ENCODE measurements at regions not wholly inside any gene's neighbourhood (a gene's known extent, or its start where the extent isn't known, plus 50 kb on each side); places are given as distances from the start of the nearest gene placed in this dataset.

GRCh38 chr3:150064971-150065370 is 94.3 kb upstream of the PFN2 start:
- TF ChIP-seq, protein P1, sequence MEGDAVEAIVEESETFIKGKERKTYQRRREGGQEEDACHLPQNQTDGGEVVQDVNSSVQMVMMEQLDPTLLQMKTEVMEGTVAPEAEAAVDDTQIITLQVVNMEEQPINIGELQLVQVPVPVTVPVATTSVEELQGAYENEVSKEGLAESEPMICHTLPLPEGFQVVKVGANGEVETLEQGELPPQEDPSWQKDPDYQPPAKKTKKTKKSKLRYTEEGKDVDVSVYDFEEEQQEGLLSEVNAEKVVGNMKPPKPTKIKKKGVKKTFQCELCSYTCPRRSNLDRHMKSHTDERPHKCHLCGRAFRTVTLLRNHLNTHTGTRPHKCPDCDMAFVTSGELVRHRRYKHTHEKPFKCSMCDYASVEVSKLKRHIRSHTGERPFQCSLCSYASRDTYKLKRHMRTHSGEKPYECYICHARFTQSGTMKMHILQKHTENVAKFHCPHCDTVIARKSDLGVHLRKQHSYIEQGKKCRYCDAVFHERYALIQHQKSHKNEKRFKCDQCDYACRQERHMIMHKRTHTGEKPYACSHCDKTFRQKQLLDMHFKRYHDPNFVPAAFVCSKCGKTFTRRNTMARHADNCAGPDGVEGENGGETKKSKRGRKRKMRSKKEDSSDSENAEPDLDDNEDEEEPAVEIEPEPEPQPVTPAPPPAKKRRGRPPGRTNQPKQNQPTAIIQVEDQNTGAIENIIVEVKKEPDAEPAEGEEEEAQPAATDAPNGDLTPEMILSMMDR (IDR thresholded peaks at IDR 0.05; ENCODE audit: extremely low read depth, missing control alignments) = no peak
- DNase-seq (ENCODE audit: low spot score) = no peak

DNA sequence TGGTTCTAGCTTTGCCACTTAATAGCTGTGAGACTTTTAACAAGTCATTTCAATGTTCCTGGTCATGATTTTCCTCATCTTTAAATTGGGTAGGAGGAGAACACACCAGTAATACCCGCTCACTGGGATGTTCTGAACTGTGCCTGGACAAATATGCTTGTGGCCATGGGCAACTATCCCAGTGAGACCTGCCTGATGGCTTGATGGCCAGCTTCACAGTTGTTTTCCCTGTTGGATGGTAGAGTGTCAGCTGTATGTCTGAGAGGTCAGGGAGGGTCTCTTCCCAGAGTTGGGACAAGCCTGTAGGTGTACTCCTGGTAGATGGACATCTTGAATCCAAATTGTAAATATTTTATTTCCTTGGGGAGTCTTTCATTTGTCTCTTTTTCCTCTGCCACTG is 92.5 kb upstream of the PFN2 start:
- DNase-seq (ENCODE audit: low spot score) = no peak
- TF ChIP-seq, protein P1 (IDR thresholded peaks at IDR 0.05; ENCODE audit: extremely low read depth, missing control alignments) = no peak

GRCh38 chr3:150062492-150062891 is 91.8 kb upstream of the PFN2 start:
- no peak for DNase-seq (ENCODE audit: low spot score)
- TF ChIP-seq, protein P1 (IDR thresholded peaks at IDR 0.05; ENCODE audit: extremely low read depth, missing control alignments) = no peak

GRCh38 chr3:150061288-150062024 is 90.8 kb upstream of the PFN2 start:
- DNase-seq (ENCODE audit: low spot score) = no peak

GRCh38 chr3:150059729-150060128 is 89.0 kb upstream of the PFN2 start:
- DNase-seq (ENCODE audit: low spot score) = no peak
- TF ChIP-seq, protein P1 (IDR thresholded peaks at IDR 0.05; ENCODE audit: extremely low read depth, missing control alignments) = no peak

More at GRCh38 chr3:150061288-150062024, 90.8 kb upstream of the PFN2 start:
- TF ChIP-seq, protein P1 (IDR thresholded peaks at IDR 0.05; ENCODE audit: extremely low read depth, missing control alignments) = no peak

DNA sequence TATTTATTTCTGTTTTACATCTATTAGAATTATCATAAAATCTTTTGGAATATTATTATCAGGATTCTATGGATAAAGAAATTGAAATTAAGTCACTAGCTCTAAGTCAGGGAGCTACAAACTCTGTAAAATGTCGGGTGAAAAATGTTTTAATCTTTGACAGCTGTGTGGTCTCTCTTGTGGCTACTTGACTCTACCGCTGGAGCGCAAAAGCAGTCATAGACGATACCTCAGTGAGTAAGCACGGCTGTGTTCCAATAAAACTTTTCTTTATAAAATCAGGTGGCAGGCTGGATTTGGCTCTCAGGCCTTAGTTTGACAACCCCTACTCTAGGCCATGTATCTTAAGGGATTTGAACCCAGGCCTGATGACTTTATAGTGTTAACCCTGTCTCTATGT is 88.5 kb upstream of the PFN2 start:
- TF ChIP-seq, protein P1 (IDR thresholded peaks at IDR 0.05; ENCODE audit: extremely low read depth, missing control alignments) = no peak
- DNase-seq (ENCODE audit: low spot score) = no peak

GRCh38 chr3:150057227-150057626 is 86.5 kb upstream of the PFN2 start:
- TF ChIP-seq, protein P1 (IDR thresholded peaks at IDR 0.05; ENCODE audit: extremely low read depth, missing control alignments) = no peak
- DNase-seq (ENCODE audit: low spot score) = no peak

All from GM20000 (cell line).